ENCODE measurements at regions not wholly inside any gene's neighbourhood (a gene's known extent, or its start where the extent isn't known, plus 50 kb on each side); places are given as distances from the start of the nearest gene placed in this dataset.

DNA sequence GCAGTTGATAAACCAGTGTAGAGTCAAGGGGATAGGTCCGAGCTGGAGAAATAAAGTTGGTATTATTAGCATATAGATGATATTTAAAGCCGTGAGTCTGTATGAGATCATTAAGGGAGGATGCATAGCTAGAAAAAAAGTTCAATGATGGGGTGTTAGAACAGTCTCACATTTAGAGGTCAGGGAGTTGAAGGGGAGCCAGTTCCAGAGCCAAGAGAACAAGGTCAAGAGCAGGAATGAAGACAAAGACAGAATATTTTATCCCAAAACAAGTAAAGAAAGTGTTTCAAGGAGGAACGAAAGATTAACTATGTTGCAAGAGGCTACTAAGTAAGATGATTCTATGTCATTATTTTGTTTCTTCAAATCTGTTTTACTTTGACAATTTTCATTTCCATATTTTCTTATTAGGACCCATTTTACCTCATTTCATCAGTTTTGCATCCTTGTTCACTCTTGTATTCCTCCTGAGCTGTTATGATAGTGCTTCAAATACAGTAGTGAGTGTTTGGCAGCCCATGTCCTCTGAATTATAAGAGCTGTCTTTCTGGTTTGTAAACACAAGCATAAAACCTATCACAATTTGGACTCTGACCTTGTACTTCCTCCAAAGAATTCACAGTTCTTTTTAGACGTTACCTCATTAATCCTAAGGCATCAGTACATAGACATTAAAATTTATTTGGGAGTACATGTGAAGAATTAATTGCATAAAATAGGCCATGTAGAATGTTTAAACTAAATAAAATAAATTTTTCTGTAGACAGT lies 695.7 kb upstream of the NECTIN3 start (continued):
- TF ChIP-seq, protein P1, sequence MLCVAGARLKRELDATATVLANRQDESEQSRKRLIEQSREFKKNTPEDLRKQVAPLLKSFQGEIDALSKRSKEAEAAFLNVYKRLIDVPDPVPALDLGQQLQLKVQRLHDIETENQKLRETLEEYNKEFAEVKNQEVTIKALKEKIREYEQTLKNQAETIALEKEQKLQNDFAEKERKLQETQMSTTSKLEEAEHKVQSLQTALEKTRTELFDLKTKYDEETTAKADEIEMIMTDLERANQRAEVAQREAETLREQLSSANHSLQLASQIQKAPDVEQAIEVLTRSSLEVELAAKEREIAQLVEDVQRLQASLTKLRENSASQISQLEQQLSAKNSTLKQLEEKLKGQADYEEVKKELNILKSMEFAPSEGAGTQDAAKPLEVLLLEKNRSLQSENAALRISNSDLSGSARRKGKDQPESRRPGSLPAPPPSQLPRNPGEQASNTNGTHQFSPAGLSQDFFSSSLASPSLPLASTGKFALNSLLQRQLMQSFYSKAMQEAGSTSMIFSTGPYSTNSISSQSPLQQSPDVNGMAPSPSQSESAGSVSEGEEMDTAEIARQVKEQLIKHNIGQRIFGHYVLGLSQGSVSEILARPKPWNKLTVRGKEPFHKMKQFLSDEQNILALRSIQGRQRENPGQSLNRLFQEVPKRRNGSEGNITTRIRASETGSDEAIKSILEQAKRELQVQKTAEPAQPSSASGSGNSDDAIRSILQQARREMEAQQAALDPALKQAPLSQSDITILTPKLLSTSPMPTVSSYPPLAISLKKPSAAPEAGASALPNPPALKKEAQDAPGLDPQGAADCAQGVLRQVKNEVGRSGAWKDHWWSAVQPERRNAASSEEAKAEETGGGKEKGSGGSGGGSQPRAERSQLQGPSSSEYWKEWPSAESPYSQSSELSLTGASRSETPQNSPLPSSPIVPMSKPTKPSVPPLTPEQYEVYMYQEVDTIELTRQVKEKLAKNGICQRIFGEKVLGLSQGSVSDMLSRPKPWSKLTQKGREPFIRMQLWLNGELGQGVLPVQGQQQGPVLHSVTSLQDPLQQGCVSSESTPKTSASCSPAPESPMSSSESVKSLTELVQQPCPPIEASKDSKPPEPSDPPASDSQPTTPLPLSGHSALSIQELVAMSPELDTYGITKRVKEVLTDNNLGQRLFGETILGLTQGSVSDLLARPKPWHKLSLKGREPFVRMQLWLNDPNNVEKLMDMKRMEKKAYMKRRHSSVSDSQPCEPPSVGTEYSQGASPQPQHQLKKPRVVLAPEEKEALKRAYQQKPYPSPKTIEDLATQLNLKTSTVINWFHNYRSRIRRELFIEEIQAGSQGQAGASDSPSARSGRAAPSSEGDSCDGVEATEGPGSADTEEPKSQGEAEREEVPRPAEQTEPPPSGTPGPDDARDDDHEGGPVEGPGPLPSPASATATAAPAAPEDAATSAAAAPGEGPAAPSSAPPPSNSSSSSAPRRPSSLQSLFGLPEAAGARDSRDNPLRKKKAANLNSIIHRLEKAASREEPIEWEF (CRISPR knock-in tag; IDR thresholded peaks at IDR 0.05) = no peak
- no peak for TF ChIP-seq SIN3A (IDR thresholded peaks at IDR 0.05; ENCODE audit: borderline replicate concordance in 2 of 2, control insufficient read depth in 1 of 2, low read depth in 2 of 2, low read length in 2 of 2)
- TF ChIP-seq, protein P2, sequence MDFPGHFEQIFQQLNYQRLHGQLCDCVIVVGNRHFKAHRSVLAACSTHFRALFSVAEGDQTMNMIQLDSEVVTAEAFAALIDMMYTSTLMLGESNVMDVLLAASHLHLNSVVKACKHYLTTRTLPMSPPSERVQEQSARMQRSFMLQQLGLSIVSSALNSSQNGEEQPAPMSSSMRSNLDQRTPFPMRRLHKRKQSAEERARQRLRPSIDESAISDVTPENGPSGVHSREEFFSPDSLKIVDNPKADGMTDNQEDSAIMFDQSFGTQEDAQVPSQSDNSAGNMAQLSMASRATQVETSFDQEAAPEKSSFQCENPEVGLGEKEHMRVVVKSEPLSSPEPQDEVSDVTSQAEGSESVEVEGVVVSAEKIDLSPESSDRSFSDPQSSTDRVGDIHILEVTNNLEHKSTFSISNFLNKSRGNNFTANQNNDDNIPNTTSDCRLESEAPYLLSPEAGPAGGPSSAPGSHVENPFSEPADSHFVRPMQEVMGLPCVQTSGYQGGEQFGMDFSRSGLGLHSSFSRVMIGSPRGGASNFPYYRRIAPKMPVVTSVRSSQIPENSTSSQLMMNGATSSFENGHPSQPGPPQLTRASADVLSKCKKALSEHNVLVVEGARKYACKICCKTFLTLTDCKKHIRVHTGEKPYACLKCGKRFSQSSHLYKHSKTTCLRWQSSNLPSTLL (IDR thresholded peaks at IDR 0.05) = no peak
- TF ChIP-seq ZFX (CRISPR knock-in tag; IDR thresholded peaks at IDR 0.05) = no peak
- TF ChIP-seq ZNF644 (tag; IDR thresholded peaks at IDR 0.05; ENCODE audit: low read depth) = no peak

All from K562 (cell line).